H9 (cell line): ENCODE measurements at regions not wholly inside any gene's neighbourhood (a gene's known extent, or its start where the extent isn't known, plus 50 kb on each side); places are given as distances from the start of the nearest gene placed in this dataset.

Experiments used
- DNase-seq: peaks from one replicate; pipeline ENCODE4 v3.0.0-alpha.2; 2017
- H2AFZ ChIP-seq: one replicate; pipeline ENCODE4 v1.6.1; 2013; ENCODE audit warnings: mild to moderate bottlenecking, low read length, control low read depth, moderate library complexity
- H2AK5ac ChIP-seq: 2 replicates; pipeline ENCODE4 v1.6.1; 2013; ENCODE audit warnings: low read length, control low read depth, mixed read lengths; ENCODE audit not compliant: insufficient read length
- H2BK120ac ChIP-seq: one replicate; pipeline ENCODE4 v1.6.1; 2013; ENCODE audit warnings: low read depth, mild to moderate bottlenecking, low read length, control low read depth, inconsistent platforms; ENCODE audit not compliant: poor library complexity, severe bottlenecking
- H2BK12ac ChIP-seq: 2 replicates; pipeline ENCODE4 v1.6.1; 2013; ENCODE audit warnings: low read length, control low read depth, mixed read lengths, low read depth; ENCODE audit not compliant: insufficient read length
- H2BK15ac ChIP-seq: 2 replicates; pipeline ENCODE4 v1.6.1; 2013; ENCODE audit warnings: low read depth, low read length, control low read depth
- H2BK20ac ChIP-seq: one replicate; pipeline ENCODE4 v1.6.1; 2013; ENCODE audit warnings: low read depth, mild to moderate bottlenecking, low read length, control low read depth, inconsistent platforms; ENCODE audit not compliant: poor library complexity, severe bottlenecking
- H2BK5ac ChIP-seq: 2 replicates; pipeline ENCODE4 v1.6.1; 2013; ENCODE audit warnings: low read length, control low read depth, mixed read lengths; ENCODE audit not compliant: insufficient read length
- H3K14ac ChIP-seq: 2 replicates; pipeline ENCODE4 v1.6.1; 2013; ENCODE audit warnings: low read length, control low read depth; ENCODE audit not compliant: insufficient read depth
- H3K18ac ChIP-seq: 2 replicates; pipeline ENCODE4 v1.6.1; 2013; ENCODE audit warnings: low read depth, mild to moderate bottlenecking, mixed read lengths, low read length, control low read depth; ENCODE audit not compliant: insufficient read length
- H3K23ac ChIP-seq: 2 replicates; pipeline ENCODE4 v1.6.1; 2013; ENCODE audit warnings: low read length, control low read depth, mixed read lengths, low read depth; ENCODE audit not compliant: insufficient read length
- H3K23me2 ChIP-seq: 2 replicates; pipeline ENCODE4 v1.6.1; 2013; ENCODE audit warnings: low read depth, mild to moderate bottlenecking, mixed read lengths, low read length, control low read depth; ENCODE audit not compliant: insufficient read length, poor library complexity, severe bottlenecking
- H3K27ac ChIP-seq: 2 replicates; pipeline ENCODE4 v1.5.1; 2013; ENCODE audit warnings: low read length, control low read depth, mixed read lengths, low read depth; ENCODE audit not compliant: insufficient read length
- H3K27me3 ChIP-seq: 2 replicates; pipeline ENCODE4 v1.6.1; 2013; ENCODE audit warnings: low read length, control low read depth, inconsistent platforms; ENCODE audit not compliant: insufficient read depth
- H3K4ac ChIP-seq: 2 replicates; pipeline ENCODE4 v1.6.1; 2013; ENCODE audit warnings: low read depth, mild to moderate bottlenecking, control low read depth, inconsistent platforms, low read length, moderate library complexity
- H3K4me1 ChIP-seq: 2 replicates; pipeline ENCODE4 v1.6.1; 2013; ENCODE audit warnings: low read length, control low read depth, inconsistent platforms; ENCODE audit not compliant: insufficient read depth
- H3K4me2 ChIP-seq: 2 replicates; pipeline ENCODE4 v1.6.1; 2013; ENCODE audit warnings: low read length, control low read depth, mixed read lengths; ENCODE audit not compliant: insufficient read length, insufficient read depth
- H3K56ac ChIP-seq: 2 replicates; pipeline ENCODE4 v1.6.1; 2013; ENCODE audit warnings: low read depth, mild to moderate bottlenecking, mixed read lengths, low read length, control low read depth; ENCODE audit not compliant: insufficient read length
- H3K79me1 ChIP-seq: 2 replicates; pipeline ENCODE4 v1.6.1; 2013; ENCODE audit warnings: low read depth, mild to moderate bottlenecking, moderate library complexity, low read length, control low read depth, inconsistent platforms; ENCODE audit not compliant: insufficient read depth, poor library complexity, severe bottlenecking
- H3K79me2 ChIP-seq: 2 replicates; pipeline ENCODE4 v1.6.1; 2013; ENCODE audit warnings: low read length, control low read depth, inconsistent platforms; ENCODE audit not compliant: insufficient read depth
- H3K9ac ChIP-seq: 2 replicates; pipeline ENCODE4 v1.6.1; 2013; ENCODE audit warnings: low read length, control low read depth, mixed read lengths; ENCODE audit not compliant: insufficient read length; ENCODE audit errors: extremely low read depth
- H3K9me3 ChIP-seq: one replicate; pipeline ENCODE4 v1.6.1; 2013; ENCODE audit warnings: low read depth, low read length, inconsistent platforms; ENCODE audit not compliant: control insufficient read depth
- H3T11ph ChIP-seq: one replicate; pipeline ENCODE4 v1.6.1; 2013; ENCODE audit warnings: mild to moderate bottlenecking, low read length, control low read depth, inconsistent platforms
- H4K20me1 ChIP-seq: one replicate; pipeline ENCODE4 v1.6.1; 2013; ENCODE audit not compliant: control insufficient read depth, insufficient read length, insufficient read depth
- H4K5ac ChIP-seq: 2 replicates; pipeline ENCODE4 v1.6.1; 2013; ENCODE audit warnings: low read depth, mild to moderate bottlenecking, mixed read lengths, low read length, control low read depth; ENCODE audit not compliant: insufficient read length
- H4K8ac ChIP-seq: replicated peaks from 2 replicates; pipeline ENCODE4 v1.6.1; 2013; ENCODE audit warnings: low read length, control low read depth, mixed read lengths, low read depth; ENCODE audit not compliant: insufficient read length
- H4K91ac ChIP-seq: 2 replicates; pipeline ENCODE4 v1.6.1; 2013; ENCODE audit warnings: low read depth, mild to moderate bottlenecking, moderate library complexity, mixed read lengths, low read length, control low read depth; ENCODE audit not compliant: insufficient read length
- H3K27ac Mint-ChIP-seq, 3 experiments: 2 replicates in 2 of 3; 3 replicates in 1 of 3; pipeline ENCODE4 v1.8.0; 2020 to 2021; ENCODE audit warnings: mixed read lengths in 3 of 3, mild to moderate bottlenecking in 1 of 3, moderate library complexity in 1 of 3
- H3K27me3 Mint-ChIP-seq: 2 replicates; pipeline ENCODE4 v1.8.0; 2021; ENCODE audit warnings: low read depth, mild to moderate bottlenecking, moderate library complexity, mixed read lengths
- H3K36me3 Mint-ChIP-seq, 3 experiments: 2 replicates in 2 of 3; 3 replicates in 1 of 3; pipeline ENCODE4 v1.8.0; 2020 to 2021; ENCODE audit warnings: low read depth in 3 of 3, mixed read lengths in 3 of 3; ENCODE audit not compliant: insufficient read depth in 1 of 3
- H3K4me1 Mint-ChIP-seq, 2 experiments: 2 replicates each; pipeline ENCODE4 v1.8.0; 2020; ENCODE audit warnings: mixed read lengths in 2 of 2
- H3K4me3 Mint-ChIP-seq, 2 experiments: 2 replicates in 1 of 2; 3 replicates in 1 of 2; pipeline ENCODE4 v1.8.0; 2020 to 2021; ENCODE audit warnings: mild to moderate bottlenecking in 2 of 2, mixed read lengths in 2 of 2, moderate library complexity in 1 of 2
- H3K9me3 Mint-ChIP-seq, 2 experiments: 2 replicates in 1 of 2; 3 replicates in 1 of 2; pipeline ENCODE4 v1.8.0; 2020; ENCODE audit warnings: mild to moderate bottlenecking in 2 of 2, mixed read lengths in 2 of 2, moderate library complexity in 1 of 2
- CTCF ChIP-seq: fragments of 200-600 bp; sonication (generic); conservative IDR thresholded peaks from 3 replicates; pipeline ENCODE4 v1.8.0; 2021; ENCODE audit warnings: antibody characterized with exemption, mild to moderate bottlenecking
- WGBS: extraction: QIAGEN DNeasy Blood & Tissue Kit; methylation state at CpG from one replicate; pipeline ENCODE4 v1.1.7; 2013; ENCODE audit warnings: missing lambda C conversion rate, low lambda C conversion rate, mixed read lengths; ENCODE audit not compliant: insufficient read length; ENCODE audit errors: extremely low coverage; 5-methylcytosine and 5-hydroxymethylcytosine counted together

- no CpG with 5 or more reads among the region's 11 CpGs for WGBS
- no peak overlapping the region for H4K91ac ChIP-seq
These were observed 264.7 kb upstream of the ISX start for GRCh38 chr22:34801221-34801620.

More at GRCh38 chr22:34801221-34801620, 264.7 kb upstream of the ISX start:
- Histone ChIP-seq H2BK12ac (no peak overlapping the region), H2BK20ac (no peak overlapping the region), H2BK15ac (no peak overlapping the region), H3K27me3 (no peaks in the 10 kb centered on the region), H3K23me2 (no peaks in the 10 kb centered on the region), H4K8ac (no peak overlapping the region), H2AFZ (no peak overlapping the region), H3K18ac (no peak overlapping the region), H4K20me1 (no peaks in the 10 kb centered on the region), H3K9me3 (no peaks in the 10 kb centered on the region), H3K27ac (no peak overlapping the region), H2BK5ac (no peak overlapping the region), H3K79me2 (no peaks in the 10 kb centered on the region), H3K9ac (no peak overlapping the region), H3K14ac (no peak overlapping the region), H2BK120ac (no peak overlapping the region), H3K4me2 (no peak overlapping the region), H3T11ph (no peak overlapping the region), H3K79me1 (no peaks in the 10 kb centered on the region), H3K4me1 (no peaks in the 10 kb centered on the region; the same call in 1 of the 2 replicates), H3K4ac (no peak overlapping the region), H3K23ac (no peak overlapping the region), H3K56ac (no peak overlapping the region), H4K5ac (no peak overlapping the region), H2AK5ac (no peak overlapping the region)
- Mint-ChIP-seq H3K4me1 (peaks cover 9% of the 10 kb centered on the region in 2 experiments), H3K27me3 (peaks cover 8% of the 10 kb centered on the region), H3K4me3 (no peak overlapping the region), H3K36me3 (no peaks in the 10 kb centered on the region; a peak in 1 of 7 replicates), H3K27ac (peak overlapping the region in 1 of 3 experiments; percentile 70; a peak in 1 of 7 replicates), H3K9me3 (no peaks in the 10 kb centered on the region; a peak in 1 of 5 replicates)
- TF ChIP-seq CTCF: no peak
- DNase-seq: no peak
